Nephron (organoid): ENCODE measurements at regions not wholly inside any gene's neighbourhood (a gene's known extent, or its start where the extent isn't known, plus 50 kb on each side); places are given as distances from the start of the nearest gene placed in this dataset.
A peak's percentile ranks its signal among the peaks of the same experiment; 100 is the strongest.

ENCODE experiments used
- H3K27ac Mint-ChIP-seq, 3 experiments: 2 replicates each; pipeline ENCODE4 v1.8.0; 2020; ENCODE audit warnings: mixed read lengths in 3 of 3, mild to moderate bottlenecking in 2 of 3, moderate library complexity in 1 of 3
- H3K27me3 Mint-ChIP-seq: 2 replicates; pipeline ENCODE4 v1.8.0; 2021; ENCODE audit warnings: low read depth, mild to moderate bottlenecking, moderate library complexity, mixed read lengths
- H3K36me3 Mint-ChIP-seq: 2 replicates; pipeline ENCODE4 v1.8.0; 2020; ENCODE audit warnings: low read depth, mixed read lengths
- H3K4me1 Mint-ChIP-seq: 2 replicates; pipeline ENCODE4 v1.8.0; 2020; ENCODE audit warnings: mixed read lengths
- H3K4me3 Mint-ChIP-seq, 3 experiments: 2 replicates each; pipeline ENCODE4 v1.8.0; 2020; ENCODE audit warnings: mild to moderate bottlenecking in 3 of 3, mixed read lengths in 3 of 3, moderate library complexity in 2 of 3
- H3K9me3 Mint-ChIP-seq: 2 replicates; pipeline ENCODE4 v1.8.0; 2020; ENCODE audit warnings: mixed read lengths
- CTCF ChIP-seq, 3 experiments: fragments of 200-600 bp; sonication (generic); IDR thresholded peaks; one replicate each; pipeline ENCODE4 v1.5.0; 2021; ENCODE audit warnings: antibody characterized with exemption in 3 of 3; ENCODE audit not compliant: unreplicated experiment in 3 of 3

GRCh38 chr5:126268697-126269315 is 154.4 kb upstream of the GRAMD2B start:
- no peak overlapping the region for H3K27ac Mint-ChIP-seq
- no peak for TF ChIP-seq CTCF (IDR thresholded peaks at IDR 0.05; ENCODE audit: unreplicated experiment in 3 of 3)
- no peak overlapping the region for H3K4me3 Mint-ChIP-seq
- no peaks in the 10 kb centered on the region for H3K27me3 Mint-ChIP-seq
- no peaks in the 10 kb centered on the region for H3K36me3 Mint-ChIP-seq
- H3K9me3 Mint-ChIP-seq = peaks cover 1% of the 10 kb centered on the region
- peaks cover under 1% of the 10 kb centered on the region for H3K4me1 Mint-ChIP-seq

- no peak for TF ChIP-seq CTCF (IDR thresholded peaks at IDR 0.05; ENCODE audit: unreplicated experiment in 3 of 3)
- H3K4me1 Mint-ChIP-seq = peaks cover 8% of the 10 kb centered on the region
- no peak overlapping the region for H3K27ac Mint-ChIP-seq
- no peak overlapping the region for H3K4me3 Mint-ChIP-seq
- H3K27me3 Mint-ChIP-seq = no peaks in the 10 kb centered on the region
- no peaks in the 10 kb centered on the region for H3K36me3 Mint-ChIP-seq
- H3K9me3 Mint-ChIP-seq = no peaks in the 10 kb centered on the region
These were observed 153.7 kb upstream of the GRAMD2B start for GRCh38 chr5:126269511-126269910.

DNA sequence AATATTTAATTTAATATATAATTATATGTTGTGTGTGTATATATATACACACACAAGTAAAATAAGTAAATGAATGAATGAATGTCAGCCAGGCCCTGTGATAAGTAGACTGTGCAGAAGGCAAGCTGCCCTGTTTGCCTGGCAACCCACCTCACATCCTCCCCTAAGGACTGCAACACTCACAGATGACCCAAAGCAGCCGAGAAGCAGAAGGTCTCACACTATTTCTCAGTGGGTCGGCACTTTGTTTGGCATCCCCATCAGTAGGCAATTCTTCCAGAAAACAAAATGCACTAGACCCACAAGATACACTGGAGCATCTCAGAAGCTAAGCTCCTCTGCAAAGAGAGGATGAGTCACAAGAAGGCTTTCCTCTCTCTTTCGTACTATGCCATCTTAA is 152.1 kb upstream of the GRAMD2B start:
- Mint-ChIP-seq H3K36me3 (no peaks in the 10 kb centered on the region), H3K4me3 (no peak overlapping the region), H3K27ac (no peak overlapping the region), H3K9me3 (no peaks in the 10 kb centered on the region), H3K4me1 (peaks cover 14% of the 10 kb centered on the region), H3K27me3 (no peaks in the 10 kb centered on the region)
- TF ChIP-seq CTCF (IDR thresholded peaks at IDR 0.05; ENCODE audit: unreplicated experiment in 3 of 3) = no peak

GRCh38 chr5:126274076-126274762 is 149.0 kb upstream of the GRAMD2B start:
- no peaks in the 10 kb centered on the region for H3K9me3 Mint-ChIP-seq
- no peak for TF ChIP-seq CTCF (IDR thresholded peaks at IDR 0.05; ENCODE audit: unreplicated experiment in 3 of 3)
- H3K27ac Mint-ChIP-seq = peak overlapping the region; percentile 36 to 82 (median 61)
- no peaks in the 10 kb centered on the region for H3K36me3 Mint-ChIP-seq
- no peaks in the 10 kb centered on the region for H3K27me3 Mint-ChIP-seq
- no peak overlapping the region for H3K4me3 Mint-ChIP-seq
- peaks cover 14% of the 10 kb centered on the region for H3K4me1 Mint-ChIP-seq

DNA sequence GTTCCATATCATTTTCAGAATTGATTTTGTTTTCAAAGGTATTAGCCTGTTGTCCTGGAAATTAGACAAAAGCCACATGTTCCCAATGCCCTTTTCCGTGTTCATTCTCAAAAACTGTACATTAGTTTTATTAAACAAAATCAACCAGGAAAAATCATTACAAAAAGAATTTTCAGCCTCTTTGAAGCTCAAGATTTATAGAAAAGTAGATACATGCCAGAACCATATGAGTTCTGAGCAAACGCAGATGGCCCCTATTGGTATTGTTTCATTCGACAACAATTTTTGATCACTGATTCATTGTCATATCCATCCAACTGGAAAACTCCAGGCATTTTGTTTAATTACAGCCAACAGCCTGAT is 148.5 kb upstream of the GRAMD2B start:
- Mint-ChIP-seq H3K27ac (peak overlapping the region; percentile 36 to 82 (median 61)), H3K4me1 (peaks cover 14% of the 10 kb centered on the region), H3K4me3 (no peak overlapping the region), H3K36me3 (no peaks in the 10 kb centered on the region), H3K9me3 (no peaks in the 10 kb centered on the region), H3K27me3 (no peaks in the 10 kb centered on the region)
- no peak for TF ChIP-seq CTCF (IDR thresholded peaks at IDR 0.05; ENCODE audit: unreplicated experiment in 3 of 3)

GRCh38 chr5:126277762-126278161 is 145.4 kb upstream of the GRAMD2B start:
- TF ChIP-seq CTCF (IDR thresholded peaks at IDR 0.05; ENCODE audit: unreplicated experiment in 3 of 3) = no peak
- Mint-ChIP-seq H3K4me1 (peaks cover 20% of the 10 kb centered on the region), H3K4me3 (no peak overlapping the region), H3K9me3 (no peaks in the 10 kb centered on the region), H3K27me3 (no peaks in the 10 kb centered on the region), H3K27ac (no peak overlapping the region), H3K36me3 (no peaks in the 10 kb centered on the region)
